ENCODE measurements at regions not wholly inside any gene's neighbourhood (a gene's known extent, or its start where the extent isn't known, plus 50 kb on each side); places are given as distances from the start of the nearest gene placed in this dataset.
"Not testable (repeated sequence)": the region's sequence is repeated elsewhere in the genome, so short reads cannot be mapped to it uniquely, and the experiment has no call there.

- no peak for DNase-seq
Measured at GRCh38 chr13:69649063-69649392, 458.6 kb upstream of the ATXN8OS start.

DNA sequence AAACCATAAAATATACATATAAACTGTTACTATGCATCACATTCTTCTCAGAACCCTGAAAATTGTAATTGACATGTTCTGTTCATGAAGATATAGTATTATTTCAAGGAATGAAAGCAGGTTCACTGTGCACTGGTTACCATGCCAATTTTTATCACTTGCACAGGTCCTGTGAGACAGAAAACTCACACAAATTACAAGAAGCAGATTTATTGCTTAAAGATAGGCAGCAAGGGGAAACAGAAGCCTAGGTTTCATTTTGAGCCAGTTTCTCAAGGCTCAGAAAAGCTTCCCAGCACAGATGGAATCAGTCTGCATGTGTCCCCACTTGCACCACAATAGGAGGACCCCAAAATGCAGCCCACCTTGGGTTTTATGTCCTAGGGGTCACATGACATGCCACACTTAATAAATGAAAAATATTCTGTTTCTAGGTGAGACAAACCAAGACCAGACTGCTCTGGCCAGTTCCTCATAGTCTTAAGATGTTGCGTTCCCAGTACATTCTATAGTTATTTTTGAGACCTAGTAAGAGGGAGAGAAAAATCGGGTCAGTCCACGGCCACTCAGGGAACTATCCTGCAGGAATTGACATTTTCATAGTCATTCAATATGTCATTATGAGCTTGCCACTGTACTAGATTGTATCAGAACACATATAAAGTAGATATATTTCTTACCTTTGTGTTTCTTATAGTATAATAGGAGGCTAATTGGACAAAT lies 459.1 kb upstream of the ATXN8OS start:
- DNase-seq: no peak

DNA sequence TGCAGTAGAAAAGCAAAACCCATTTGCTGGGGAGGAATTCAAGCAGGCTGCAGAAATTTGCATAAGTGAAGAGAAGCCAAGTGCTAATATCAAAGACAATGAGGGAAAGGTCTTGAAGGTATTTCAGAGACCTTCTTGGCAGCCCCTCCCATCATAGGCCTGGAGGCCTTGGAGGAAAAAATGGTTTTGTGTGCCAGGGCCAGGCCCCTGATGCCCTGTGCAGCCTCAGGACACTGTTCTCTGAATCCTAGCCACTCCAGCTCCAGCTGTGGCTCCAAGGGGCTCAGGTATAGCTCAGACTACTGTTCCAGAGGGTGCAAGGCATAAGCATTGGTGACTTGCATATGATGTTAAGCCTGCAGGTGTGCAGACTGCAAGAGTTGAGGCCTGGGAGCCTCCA lies 463.2 kb upstream of the ATXN8OS start:
- no peak for DNase-seq

DNA sequence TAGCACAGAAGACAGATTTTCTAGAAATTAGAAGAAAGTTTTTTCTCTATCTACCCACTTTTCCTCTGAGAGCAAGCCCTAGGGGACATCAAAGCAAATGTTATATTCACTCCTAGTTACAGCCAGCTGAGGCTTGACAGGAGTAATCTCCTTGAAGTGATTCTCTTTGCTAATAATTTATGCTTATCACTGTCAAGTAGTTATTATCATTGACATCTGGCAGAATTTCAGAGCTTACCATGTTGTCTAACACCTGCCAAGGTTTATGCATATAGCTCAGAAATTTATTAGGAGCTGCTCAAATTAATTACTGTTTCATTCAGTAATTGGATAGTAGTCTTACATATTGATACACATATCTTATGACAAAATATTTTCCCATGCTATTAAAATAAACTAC lies 465.9 kb upstream of the ATXN8OS start:
- no peak for DNase-seq

DNA sequence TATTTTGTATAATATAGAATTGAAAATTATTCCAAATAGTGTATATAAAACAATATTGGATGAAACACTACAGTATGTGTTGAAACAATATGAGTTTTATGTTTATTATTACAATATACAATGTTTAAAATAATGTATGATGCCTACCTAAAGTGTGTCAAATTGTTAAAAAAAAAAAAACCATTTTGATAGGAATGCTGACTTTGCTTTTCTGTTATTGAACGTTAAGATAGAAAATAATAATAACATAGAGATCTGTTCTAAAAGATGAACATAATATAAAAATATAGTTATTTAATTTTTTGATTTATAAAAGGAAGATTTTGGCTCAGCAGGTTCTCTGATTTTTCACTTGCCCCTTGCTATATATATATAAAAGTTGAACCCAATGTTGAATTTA lies 474.6 kb upstream of the ATXN8OS start:
- DNase-seq: no peak

- no peak for DNase-seq
Measured at GRCh38 chr13:69623973-69624372, 483.7 kb upstream of the ATXN8OS start.

GRCh38 chr13:69619651-69620050 lies 488.0 kb upstream of the ATXN8OS start:
- DNase-seq: no peak

DNA sequence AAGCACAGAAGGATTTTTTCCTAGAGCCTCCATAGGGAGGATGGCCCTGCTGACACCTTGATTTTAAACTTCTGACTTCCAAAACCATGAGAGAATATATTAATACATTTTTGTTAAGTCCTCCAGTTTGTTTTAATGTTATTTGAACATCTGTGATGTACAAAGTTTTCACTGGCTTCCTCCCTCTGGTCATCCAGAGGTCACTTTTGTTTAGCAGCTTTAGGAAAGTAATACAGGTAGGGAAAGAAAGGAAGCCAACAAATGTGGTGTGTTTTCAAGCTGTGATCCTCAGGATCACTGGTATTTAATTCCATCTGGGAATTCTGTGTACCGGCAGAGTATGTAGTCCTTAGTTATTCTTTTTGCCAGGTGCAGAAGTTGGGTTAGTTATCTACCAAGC lies 488.8 kb upstream of the ATXN8OS start:
- DNase-seq: no peak

- DNase-seq: no peak
Measured at GRCh38 chr13:69618393-69618792, 489.2 kb upstream of the ATXN8OS start.

DNA sequence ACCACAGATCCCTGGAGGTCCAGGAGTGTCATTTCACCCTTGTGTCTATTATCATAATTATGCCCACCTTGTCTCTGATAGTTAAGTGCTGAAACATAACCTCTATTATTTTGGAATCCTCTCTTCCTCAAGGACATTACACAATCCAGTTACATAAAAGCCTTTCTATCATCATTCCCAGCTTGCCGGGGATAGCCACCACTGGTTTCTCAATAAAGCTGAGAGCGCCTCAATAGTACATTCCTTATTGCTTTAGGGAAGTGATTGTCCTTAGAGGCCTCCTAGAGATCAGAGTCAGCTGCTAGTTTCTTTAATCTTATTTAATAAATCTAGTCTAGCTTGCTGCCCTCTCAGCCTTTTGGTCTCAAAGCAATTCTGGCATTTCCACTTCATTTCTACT lies 490.0 kb upstream of the ATXN8OS start:
- no peak for DNase-seq

DNA sequence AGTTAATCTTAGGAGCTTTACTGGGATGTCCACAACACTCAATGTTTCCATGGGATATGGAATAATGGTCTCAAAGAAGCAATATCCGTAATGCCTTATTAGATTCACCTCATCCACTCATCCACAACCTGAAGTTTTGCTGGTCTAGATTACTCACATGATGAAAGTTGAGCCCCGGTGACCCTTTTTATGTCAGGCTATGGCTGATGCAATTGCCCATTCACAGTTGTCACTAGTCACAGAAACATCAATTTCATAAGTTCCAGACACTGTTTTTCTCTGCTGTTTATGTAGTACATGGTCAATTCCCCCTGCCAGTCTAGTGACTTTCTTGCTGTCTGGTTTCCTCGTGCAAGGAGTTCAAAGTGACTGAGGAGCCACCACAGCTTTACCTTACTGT lies 491.2 kb upstream of the ATXN8OS start:
- DNase-seq: no peak

DNA sequence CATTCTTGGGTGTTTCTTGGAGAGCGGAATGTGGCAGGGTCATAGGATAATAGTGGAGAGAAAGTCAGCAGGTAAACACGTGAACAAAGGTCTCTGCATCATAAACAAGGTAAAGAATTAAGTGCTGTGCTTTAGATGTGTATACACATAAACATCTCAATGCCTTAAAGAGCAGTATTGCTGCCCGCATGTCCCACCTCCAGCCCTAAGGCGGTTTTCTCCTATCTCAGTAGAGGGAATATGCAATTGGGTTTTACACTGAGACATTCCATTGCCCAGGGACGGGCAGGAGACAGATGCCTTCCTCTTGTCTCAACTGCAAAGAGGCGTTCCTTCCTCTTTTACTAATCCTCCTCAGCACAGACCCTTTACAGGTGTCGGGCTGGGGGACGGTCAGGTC lies 492.6 kb upstream of the ATXN8OS start:
- DNase-seq: not testable (repeated sequence)

DNA sequence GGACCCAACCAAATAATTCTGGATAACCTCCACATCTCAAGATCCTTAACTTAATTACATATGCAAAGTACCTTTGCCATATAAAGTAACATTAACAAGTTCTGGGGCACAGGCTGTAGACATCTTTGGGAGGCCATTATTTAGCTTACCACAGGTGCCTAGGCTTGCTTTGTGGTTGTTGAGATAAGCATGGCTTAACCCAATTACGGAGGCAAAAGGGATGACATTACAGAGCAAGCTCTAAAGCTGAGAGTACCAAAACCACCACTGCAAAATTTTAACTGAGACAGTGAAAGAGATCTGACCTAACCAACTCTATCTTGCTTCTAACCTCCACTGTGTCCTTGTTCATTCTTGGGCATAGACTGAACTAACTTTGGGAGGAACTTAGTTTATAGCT lies 502.9 kb upstream of the ATXN8OS start:
- no peak for DNase-seq

DNA sequence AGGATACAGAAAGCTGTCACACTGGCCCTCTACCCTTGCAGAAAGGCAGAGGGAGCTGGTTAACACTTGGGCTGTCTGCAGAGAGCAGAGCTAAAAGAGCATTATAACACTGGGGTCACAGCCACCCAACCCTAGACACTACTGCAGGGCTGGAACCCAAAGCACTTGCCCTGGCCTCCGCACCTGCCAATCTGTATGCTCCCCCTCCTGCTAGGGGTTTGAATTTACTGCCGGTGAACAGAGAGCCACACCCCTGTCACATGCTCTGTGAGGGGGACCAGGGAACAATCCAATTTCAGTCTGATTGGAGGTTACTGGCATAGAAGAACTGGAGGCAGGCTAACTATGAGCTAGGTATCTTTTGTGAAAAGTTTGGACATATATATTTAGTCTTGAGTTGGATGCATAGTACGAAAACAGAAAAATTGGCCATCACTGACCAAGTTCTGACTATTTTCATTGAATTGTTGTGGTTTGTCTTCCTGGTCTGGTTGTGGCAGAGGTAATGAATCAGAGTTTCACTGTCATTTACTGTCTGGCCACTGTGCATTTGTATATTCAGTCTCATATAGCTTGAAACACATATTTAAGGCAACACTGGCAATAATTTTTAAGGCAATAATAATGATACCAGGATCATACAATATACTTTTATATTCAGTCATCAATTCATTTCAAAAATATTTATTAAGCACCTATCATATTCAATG lies 504.3 kb upstream of the ATXN8OS start:
- DNase-seq: no peak

GRCh38 chr13:69601661-69602060 lies 506.0 kb upstream of the ATXN8OS start:
- DNase-seq: no peak

- no peak for DNase-seq
Measured at GRCh38 chr13:69600811-69601210, 506.8 kb upstream of the ATXN8OS start.

DNA sequence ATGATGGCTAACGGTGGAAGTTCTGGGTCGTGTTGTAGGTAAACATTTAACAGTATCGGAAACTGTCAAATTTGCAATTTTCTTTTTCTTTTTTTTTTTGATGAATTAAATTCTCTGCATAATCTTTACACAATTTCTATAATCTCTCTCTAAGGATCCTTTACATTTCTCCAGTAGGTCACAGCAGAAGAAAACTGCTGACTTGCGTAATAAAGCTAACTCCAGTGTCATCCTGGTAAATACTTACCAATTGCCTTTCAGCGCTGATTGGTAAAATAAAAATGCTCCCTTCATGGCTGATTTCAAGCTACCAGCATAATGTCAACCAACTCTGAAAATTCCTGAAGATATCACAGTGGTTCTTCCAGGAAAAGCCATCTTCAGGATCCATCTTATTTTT lies 510.5 kb upstream of the ATXN8OS start:
- DNase-seq: no peak

DNA sequence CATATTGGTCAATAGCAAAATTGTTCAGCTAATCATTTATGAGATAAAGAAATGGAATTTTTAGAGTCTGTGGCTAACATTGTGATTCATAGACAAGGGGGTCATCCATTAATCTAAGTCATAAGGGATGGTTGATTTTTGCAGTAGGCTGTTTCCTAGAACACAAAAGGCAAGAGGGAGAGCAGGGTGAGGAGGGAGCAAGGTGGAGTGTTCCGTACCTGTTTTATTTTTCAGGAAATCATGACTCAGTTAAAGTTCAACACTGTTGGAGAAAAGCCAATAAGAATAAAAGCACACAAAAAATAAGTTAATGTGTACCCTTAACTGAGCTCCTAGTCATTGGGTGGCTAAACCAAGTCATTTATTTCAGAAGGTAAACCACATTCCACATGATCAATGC lies 512.4 kb upstream of the ATXN8OS start:
- DNase-seq: no peak

GRCh38 chr13:69591437-69591836 lies 516.2 kb upstream of the ATXN8OS start:
- no peak for DNase-seq

GRCh38 chr13:69589531-69590235 lies 517.9 kb upstream of the ATXN8OS start:
- no peak for DNase-seq

DNA sequence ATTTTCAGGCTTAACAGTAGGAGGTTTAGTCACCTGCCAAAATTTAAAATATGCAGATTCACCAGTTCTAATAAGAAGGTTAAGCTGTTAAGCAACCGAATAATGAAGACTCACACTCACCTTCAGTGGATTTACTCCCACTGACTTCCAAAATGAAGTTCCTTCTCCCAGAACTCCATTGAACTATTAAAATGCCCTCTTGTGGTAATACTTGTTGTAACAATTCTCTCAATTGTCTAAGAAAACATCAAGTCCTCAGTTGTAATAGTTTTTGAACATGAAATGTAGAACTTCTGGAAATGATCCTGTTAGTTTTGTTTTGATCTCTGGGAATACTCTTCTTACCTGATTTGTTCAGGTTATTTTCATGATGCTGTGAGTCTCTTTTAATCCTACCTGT lies 522.0 kb upstream of the ATXN8OS start:
- DNase-seq: no peak

DNA sequence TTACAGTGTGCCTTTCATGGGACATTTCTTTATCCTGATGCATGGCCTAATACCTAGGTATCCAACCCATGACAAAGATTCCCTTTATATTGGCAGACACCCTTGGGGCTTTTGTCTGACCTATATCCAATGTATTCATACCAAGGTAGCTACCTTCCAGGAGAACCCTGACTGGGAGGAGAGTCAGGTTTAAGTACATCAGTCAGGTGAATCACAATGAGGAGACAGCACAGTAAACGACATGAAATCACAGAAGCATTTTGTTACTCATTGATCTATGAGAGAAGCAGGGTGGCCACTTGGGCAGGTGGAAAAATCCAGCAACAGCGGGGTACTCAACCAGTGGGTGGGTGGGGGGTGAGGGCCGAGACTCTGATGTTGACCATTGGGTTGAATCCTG lies 527.4 kb upstream of the ATXN8OS start:
- DNase-seq: no peak

DNA sequence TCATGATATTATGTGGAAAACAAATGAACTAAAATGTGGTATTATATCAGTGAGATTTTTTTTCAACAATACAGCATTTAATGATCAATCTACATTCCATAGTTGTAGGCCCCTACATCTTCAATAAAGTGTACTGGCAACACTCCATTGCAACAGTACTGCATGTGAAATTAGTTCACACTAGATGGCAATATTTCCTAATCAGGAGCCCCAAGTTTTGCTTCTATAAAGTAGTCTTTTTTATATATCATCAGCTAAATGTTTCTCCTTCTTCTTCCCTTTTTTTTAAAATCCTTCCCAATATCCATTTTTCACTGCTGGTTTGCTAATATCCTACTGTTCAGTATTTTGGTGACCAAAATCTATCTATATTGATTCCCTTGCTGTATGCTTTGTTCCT lies 528.3 kb upstream of the ATXN8OS start:
- DNase-seq: no peak

GRCh38 chr13:69571606-69572323 lies 535.9 kb upstream of the ATXN8OS start:
- no peak for DNase-seq
